Retinal pigment epithelial cell (primary cell): ENCODE measurements at regions not wholly inside any gene's neighbourhood (a gene's known extent, or its start where the extent isn't known, plus 50 kb on each side); places are given as distances from the start of the nearest gene placed in this dataset.

Experiments used
- DNase-seq: peaks from one replicate; pipeline ENCODE4 v3.0.0-alpha.2; 2010; ENCODE audit warnings: low read depth
- H3K4me3 ChIP-seq: 2 replicates; pipeline ENCODE4 v1.5.1; 2011; ENCODE audit warnings: mild to moderate bottlenecking, low read length, control low read depth, moderate library complexity
- TF ChIP-seq, protein P1 (sequence below): conservative IDR thresholded peaks from 2 replicates; pipeline ENCODE4 v1.5.1; 2011; ENCODE audit warnings: low read depth, low read length, control low read depth, inconsistent platforms

DNA sequence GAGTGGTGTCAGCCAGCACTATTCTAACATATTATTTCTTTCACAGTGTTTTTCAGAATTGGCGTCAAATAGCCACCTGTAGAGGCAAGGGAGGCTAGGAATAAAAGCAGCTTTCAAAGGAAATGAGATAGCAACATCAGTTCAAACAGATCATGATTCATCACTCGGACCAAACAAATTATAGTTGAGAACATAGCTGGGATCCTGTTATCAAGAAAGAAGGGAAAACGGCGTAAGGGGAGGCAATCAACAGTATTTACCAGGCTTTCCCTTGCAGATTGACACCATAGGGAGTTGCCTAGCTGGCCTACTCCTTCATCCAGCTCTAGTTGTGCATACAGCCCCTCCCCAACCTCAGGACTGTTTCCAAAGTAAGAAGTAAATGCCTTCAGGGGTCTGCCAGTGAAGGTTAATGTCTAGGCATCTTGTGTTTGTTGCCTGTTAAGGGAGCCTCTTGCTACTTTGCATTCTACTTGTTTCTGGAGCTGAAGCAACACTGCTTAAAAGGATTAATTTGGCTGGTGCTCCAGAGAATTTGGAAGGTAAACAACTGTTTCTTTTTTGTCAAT is 286.5 kb downstream of the NSUN3 start:
- no peak for DNase-seq
- TF ChIP-seq, protein P1, sequence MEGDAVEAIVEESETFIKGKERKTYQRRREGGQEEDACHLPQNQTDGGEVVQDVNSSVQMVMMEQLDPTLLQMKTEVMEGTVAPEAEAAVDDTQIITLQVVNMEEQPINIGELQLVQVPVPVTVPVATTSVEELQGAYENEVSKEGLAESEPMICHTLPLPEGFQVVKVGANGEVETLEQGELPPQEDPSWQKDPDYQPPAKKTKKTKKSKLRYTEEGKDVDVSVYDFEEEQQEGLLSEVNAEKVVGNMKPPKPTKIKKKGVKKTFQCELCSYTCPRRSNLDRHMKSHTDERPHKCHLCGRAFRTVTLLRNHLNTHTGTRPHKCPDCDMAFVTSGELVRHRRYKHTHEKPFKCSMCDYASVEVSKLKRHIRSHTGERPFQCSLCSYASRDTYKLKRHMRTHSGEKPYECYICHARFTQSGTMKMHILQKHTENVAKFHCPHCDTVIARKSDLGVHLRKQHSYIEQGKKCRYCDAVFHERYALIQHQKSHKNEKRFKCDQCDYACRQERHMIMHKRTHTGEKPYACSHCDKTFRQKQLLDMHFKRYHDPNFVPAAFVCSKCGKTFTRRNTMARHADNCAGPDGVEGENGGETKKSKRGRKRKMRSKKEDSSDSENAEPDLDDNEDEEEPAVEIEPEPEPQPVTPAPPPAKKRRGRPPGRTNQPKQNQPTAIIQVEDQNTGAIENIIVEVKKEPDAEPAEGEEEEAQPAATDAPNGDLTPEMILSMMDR: no peak

DNA sequence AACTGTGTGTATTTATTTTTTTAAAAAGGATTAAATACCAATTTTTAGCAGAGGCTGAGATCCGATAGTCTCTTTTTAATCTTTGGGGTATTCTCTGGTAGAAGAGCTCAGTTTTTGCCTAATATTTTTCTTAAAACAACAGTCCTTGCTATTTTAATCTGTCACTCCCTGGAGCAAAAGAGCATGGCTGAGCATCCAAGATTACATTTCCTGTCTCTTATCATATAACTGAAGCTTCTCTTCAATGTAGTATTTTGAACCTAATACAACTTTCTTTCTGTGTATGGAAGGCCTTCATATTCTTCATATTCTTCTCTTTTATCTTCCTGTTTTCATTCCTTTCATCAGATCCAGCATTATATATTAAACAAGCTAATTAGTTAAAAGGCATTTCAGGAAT is 293.7 kb downstream of the NSUN3 start:
- TF ChIP-seq, protein P1: no peak
- no peak for DNase-seq
- H3K4me3 ChIP-seq: no peak overlapping the region

More for the DNA sequence above, 286.5 kb downstream of the NSUN3 start:
- no peak overlapping the region for H3K4me3 ChIP-seq

DNA sequence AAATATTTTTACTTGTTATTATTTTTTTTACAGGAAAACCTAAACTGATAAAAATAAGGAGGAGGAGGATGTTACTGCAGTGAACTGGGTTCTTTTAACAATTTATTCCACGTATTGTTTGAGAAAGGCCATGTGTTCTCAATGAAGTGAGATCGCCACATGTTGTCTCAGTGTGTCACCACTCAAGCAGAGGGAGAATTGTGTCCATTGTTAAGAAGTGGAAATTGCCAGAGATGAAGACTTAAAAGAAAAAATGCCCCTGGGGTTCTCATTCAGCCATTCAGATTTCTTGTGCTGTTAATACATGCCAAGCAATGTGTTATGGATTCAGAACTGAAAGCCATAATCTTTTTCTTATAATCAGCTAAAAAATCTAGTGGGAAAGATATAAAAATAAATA is 297.1 kb downstream of the NSUN3 start:
- TF ChIP-seq, protein P1: no peak
- no peak for DNase-seq
- no peak overlapping the region for H3K4me3 ChIP-seq

DNA sequence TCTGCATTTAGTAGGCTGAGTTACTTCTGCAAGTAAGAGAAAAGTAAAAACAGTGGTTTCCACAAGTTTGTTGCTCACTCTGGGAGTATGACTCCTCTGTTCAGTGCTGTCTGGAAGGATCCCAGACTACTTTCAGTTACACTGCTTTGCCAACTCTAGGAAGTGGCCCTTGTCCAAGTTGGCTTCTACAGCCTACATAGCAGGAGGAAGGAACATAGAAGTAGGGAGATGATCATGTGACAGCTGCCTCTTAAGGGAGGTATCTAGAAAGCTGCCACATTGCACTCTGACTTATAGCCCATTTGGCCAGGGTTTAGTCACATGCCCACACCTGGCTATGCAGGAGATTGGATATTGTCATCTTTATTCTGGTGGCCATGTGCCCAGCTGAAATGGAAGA is 298.1 kb downstream of the NSUN3 start:
- TF ChIP-seq, protein P1: no peak
- DNase-seq: no peak
- no peak overlapping the region for H3K4me3 ChIP-seq

DNA sequence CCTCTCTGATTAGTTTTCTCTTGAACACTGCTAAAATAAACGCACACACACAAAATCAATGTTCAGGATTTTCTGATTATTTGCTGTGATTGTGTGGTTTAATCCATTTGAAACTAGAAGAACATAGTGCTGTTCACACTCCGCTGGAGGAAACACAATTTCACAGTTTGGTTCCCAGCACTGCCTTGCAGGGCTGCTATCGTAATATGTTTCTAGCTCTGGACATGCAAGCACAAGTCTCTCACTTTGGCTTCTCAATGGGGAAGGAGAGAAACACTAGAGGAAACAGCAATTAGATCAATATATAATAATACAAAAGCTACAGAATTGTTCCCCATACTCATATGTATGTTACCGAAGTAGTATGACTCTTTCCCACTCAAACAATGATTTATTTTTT is 299.5 kb downstream of the NSUN3 start:
- TF ChIP-seq, protein P1: no peak
- DNase-seq: no peak
- no peak overlapping the region for H3K4me3 ChIP-seq

DNA sequence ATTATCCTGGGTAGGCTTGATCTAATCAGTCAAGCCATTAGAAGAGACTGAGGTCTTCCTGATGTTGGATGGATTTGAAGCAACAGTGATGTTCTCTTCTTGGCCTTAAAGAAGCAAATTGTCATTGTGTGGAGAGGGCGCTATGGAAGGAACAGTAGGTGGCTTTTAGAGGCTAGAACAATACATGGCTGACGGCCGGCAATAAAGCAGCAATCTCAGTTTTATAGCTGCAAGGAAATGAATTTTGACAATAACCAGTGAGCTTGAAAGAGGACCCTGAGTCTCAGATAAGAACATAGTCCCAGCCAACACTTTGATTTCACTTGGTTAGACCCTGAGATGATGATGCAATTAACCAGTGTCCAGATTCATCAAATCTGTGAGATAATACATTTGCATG is 302.1 kb downstream of the NSUN3 start:
- TF ChIP-seq, protein P1: no peak
- H3K4me3 ChIP-seq: no peak overlapping the region
- DNase-seq: no peak

DNA sequence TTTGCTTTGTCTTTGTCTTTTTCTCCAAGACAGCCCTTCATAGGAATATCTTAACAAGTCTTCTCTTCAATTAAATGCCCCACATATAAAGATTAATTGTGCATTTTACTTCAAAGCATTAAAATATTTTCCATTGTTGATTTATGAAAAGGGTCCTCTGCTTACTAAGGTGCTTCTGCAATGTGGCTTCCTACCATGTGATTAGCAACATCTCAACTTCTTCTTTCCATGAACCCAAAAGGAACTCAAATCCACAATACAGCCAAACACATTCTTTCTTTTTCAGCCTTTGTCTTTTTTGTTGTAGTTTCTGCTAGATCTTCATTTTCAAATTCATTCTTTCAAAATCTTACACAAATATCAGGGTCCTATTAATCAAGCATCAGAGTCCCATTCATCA is 309.2 kb downstream of the NSUN3 start:
- TF ChIP-seq, protein P1: no peak

More for the DNA sequence above, 309.2 kb downstream of the NSUN3 start:
- DNase-seq: no peak
- H3K4me3 ChIP-seq: no peak overlapping the region
